ENCODE measurements at regions not wholly inside any gene's neighbourhood (a gene's known extent, or its start where the extent isn't known, plus 50 kb on each side); places are given as distances from the start of the nearest gene placed in this dataset.
"Not testable (repeated sequence)": the region's sequence is repeated elsewhere in the genome, so short reads cannot be mapped to it uniquely, and the experiment has no call there.

- no peak for DNase-seq
These were observed 152.3 kb upstream of the TBX18 start for GRCh38 chr6:84916704-84917103.

GRCh38 chr6:84912472-84913322 lies 148.3 kb upstream of the TBX18 start:
- no peak for DNase-seq

GRCh38 chr6:84910906-84911607 lies 146.7 kb upstream of the TBX18 start:
- DNase-seq = no peak

GRCh38 chr6:84908304-84908904 lies 144.0 kb upstream of the TBX18 start:
- no peak for DNase-seq

- DNase-seq = no peak
These were observed 142.1 kb upstream of the TBX18 start for GRCh38 chr6:84906514-84906913.

GRCh38 chr6:84905823-84906222 lies 141.4 kb upstream of the TBX18 start:
- no peak for DNase-seq

GRCh38 chr6:84902354-84902928 lies 138.0 kb upstream of the TBX18 start:
- no peak for DNase-seq

- DNase-seq = no peak
These were observed 133.7 kb upstream of the TBX18 start for GRCh38 chr6:84897988-84898594.

- no peak for DNase-seq
These were observed 132.6 kb upstream of the TBX18 start for GRCh38 chr6:84897011-84897410.

- no peak for DNase-seq
These were observed 128.3 kb upstream of the TBX18 start for GRCh38 chr6:84892671-84893070.

- no peak for DNase-seq
These were observed 118.7 kb upstream of the TBX18 start for GRCh38 chr6:84882768-84883766.

GRCh38 chr6:84879385-84879784 lies 115.0 kb upstream of the TBX18 start:
- DNase-seq = not testable (repeated sequence)

GRCh38 chr6:84877515-84878210 lies 113.3 kb upstream of the TBX18 start:
- DNase-seq = no peak

- no peak for DNase-seq
These were observed 112.5 kb upstream of the TBX18 start for GRCh38 chr6:84876723-84877514.

- DNase-seq = no peak
These were observed 108.8 kb upstream of the TBX18 start for GRCh38 chr6:84872996-84873723.

- no peak for DNase-seq
These were observed 107.5 kb upstream of the TBX18 start for GRCh38 chr6:84871925-84872324.

GRCh38 chr6:84870672-84871071 lies 106.3 kb upstream of the TBX18 start:
- no peak for DNase-seq

- no peak for DNase-seq
These were observed 103.8 kb upstream of the TBX18 start for GRCh38 chr6:84868149-84868548.

GRCh38 chr6:84867521-84867920 lies 103.1 kb upstream of the TBX18 start:
- DNase-seq = no peak

GRCh38 chr6:84866715-84867114 lies 102.3 kb upstream of the TBX18 start:
- DNase-seq = no peak
